IPS-18c (cell line): ENCODE measurements at regions not wholly inside any gene's neighbourhood (a gene's known extent, or its start where the extent isn't known, plus 50 kb on each side); places are given as distances from the start of the nearest gene placed in this dataset.

Source experiments
- H3K4me3 ChIP-seq: 2 replicates; pipeline ENCODE4 v1.7.0; 2013; ENCODE audit warnings: low read depth, mild to moderate bottlenecking, low read length, moderate library complexity; ENCODE audit not compliant: insufficient read depth
- H3K9me3 ChIP-seq: one replicate; pipeline ENCODE4 v1.6.1; 2013; ENCODE audit warnings: mild to moderate bottlenecking, low read length, moderate library complexity; ENCODE audit not compliant: control insufficient read depth, insufficient read depth

DNA sequence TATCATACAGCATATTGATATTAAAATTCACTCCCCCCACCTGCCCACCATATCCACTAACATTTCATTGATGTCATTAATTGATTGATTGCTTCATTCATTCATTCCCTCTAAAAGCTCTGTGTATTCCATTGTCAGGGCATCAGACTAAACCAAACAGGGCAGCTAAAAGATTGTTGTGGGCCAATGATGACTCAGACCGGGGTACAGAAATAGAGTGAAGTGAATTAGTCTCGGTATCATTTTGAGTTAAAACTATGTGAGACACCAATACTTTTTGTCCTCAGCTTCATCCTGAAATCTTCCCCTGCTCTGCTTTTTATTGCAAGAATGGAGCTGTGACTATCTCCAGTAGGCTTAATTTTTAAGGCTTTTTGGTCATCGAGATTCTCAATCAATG, 868.3 kb downstream of the CDH11 start:
- Histone ChIP-seq H3K9me3 (no peaks in the 10 kb centered on the region), H3K4me3 (no peak overlapping the region)

GRCh38 chr16:64253096-64253495, 868.8 kb downstream of the CDH11 start:
- Histone ChIP-seq H3K9me3 (no peaks in the 10 kb centered on the region), H3K4me3 (no peak overlapping the region)

DNA sequence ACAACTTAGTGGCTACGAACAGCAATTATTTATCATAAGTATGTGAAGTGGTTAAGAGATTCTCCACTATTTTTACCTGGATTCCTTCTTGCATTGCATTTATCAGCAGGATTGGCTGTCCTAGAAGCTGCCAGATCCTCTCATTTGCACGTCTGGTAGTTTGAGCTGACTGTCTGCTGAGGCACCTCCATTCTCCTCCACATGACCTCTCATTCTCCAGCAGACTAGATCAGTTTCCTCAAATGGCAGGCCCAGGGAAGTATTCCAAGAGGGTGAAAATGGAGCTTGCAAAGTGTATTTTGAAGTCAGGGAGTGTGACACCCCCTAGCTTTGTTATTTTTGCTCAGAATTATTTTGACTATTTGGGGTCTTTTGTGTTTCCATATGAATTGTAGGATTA, 870.1 kb downstream of the CDH11 start:
- no peaks in the 10 kb centered on the region for H3K9me3 ChIP-seq
- no peak overlapping the region for H3K4me3 ChIP-seq

DNA sequence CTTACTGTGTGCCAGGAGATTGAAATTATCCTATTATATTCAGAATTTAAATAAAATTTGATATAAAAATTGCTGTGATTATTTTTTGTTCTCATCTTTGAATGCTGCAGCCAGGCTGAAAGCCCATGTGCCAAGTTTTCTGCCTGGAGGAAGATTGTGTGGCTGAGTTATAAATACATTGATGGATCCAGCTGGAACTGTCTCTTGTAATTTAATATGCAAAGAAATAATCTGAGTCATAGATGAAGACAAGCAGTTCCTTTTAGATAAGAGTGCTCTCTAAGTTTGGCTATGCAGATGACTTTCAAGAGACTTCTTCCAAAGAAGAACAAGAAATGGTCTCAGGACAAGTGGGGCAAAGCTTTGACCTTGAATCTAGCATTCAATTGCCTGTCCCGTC, 871.0 kb downstream of the CDH11 start:
- Histone ChIP-seq H3K9me3 (no peaks in the 10 kb centered on the region), H3K4me3 (no peak overlapping the region)

DNA sequence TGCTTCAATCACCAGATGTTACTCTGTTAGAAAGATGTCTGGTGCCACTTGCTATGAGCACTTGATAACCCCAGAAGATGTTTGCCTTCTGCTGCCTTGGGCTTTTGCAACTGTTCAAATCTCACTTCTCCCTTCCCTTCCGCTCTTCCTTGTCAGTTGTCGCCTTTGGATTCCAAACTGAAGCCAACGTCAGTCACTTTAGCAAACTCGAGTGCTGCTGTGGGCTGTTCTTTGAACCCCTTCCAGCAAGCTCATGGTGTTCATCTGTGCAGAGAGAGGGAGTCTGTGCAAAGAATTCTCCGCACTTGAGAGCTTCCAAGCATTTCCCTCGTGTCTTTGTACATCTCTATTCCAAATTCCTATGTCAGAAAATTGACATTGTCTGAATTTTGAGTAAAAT, 879.4 kb downstream of the CDH11 start:
- Histone ChIP-seq H3K4me3 (no peak overlapping the region), H3K9me3 (no peaks in the 10 kb centered on the region)

- no peak overlapping the region for H3K4me3 ChIP-seq
- H3K9me3 ChIP-seq: no peaks in the 10 kb centered on the region
Measured at GRCh38 chr16:64240586-64240985, 881.3 kb downstream of the CDH11 start.

DNA sequence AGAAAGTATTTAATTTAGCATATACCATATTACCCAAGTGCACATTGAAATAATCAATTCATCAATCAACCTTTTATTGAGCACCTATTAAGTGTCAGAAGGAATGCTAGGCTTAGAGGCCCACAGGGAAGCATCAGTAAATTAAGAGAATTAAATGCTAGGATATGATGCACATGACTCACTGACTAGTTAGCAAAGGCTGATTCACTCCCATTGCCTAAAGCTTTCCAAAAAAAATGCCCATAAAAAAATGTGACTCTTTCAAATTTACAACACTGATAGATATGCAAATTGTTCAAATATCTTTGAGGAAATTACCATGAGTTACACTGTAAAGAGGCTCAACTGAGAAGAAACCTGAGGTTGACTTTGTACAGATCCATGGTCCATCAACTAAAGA, 883.3 kb downstream of the CDH11 start:
- Histone ChIP-seq H3K9me3 (no peaks in the 10 kb centered on the region), H3K4me3 (no peak overlapping the region)

DNA sequence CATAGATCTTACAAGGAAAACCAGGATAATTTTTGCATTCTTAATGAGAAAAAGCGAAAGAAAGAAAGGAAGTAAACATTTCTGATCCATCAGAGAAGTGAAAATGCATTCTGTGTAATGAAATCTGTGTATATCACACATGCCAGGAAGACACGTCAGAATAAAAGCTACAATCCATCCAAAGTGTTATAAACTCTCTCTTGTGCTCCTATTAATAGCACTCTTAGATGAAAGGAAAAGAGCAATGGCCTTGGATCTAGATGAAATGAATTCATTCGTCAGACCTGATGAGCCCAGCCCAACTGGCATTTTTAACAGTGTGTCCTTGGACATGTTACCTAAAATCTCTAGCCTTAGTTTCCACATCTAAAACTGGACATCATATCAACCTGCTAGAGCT, 885.5 kb downstream of the CDH11 start:
- Histone ChIP-seq H3K9me3 (no peaks in the 10 kb centered on the region), H3K4me3 (no peak overlapping the region)

GRCh38 chr16:64234200-64234599, 887.7 kb downstream of the CDH11 start:
- Histone ChIP-seq H3K9me3 (no peaks in the 10 kb centered on the region), H3K4me3 (no peak overlapping the region)

DNA sequence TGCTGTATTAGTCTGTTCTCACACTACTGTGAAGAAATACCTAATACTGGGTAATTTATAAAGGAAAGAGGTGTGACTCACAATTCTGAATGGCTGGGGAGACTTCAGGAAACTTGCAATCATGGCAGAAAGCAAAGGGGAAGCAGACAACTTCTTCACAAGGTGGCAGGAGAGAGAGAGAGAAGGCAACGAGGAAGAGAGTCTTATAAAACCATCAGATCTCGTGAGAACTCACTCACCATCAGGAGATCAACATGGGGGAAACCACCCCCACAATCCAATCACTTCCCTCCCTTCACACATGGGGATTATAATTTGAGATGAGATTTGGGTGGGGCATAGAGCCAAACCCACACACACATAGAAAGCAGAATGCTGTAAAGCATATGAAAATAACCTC, 896.2 kb downstream of the CDH11 start:
- H3K9me3 ChIP-seq: no peaks in the 10 kb centered on the region
- no peak overlapping the region for H3K4me3 ChIP-seq

DNA sequence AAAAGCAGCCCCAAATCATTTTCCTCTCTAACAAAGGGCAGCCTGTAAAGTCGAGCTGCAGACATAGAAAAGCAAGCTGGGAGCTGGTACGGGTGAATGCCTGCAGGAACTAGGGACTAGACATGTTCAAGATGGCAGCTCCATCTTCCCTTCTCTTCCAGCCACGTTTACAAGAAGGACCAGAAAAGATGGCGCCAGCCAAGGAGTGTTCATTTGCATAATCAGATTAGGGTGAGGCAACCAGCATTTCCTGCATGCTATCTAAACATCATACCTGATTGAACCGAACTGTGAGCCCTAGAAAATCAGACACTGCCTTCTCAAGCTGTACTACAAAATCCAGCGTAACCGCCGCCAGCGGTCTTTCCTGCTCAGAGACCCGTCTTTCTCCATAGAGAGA, 896.8 kb downstream of the CDH11 start:
- Histone ChIP-seq H3K9me3 (no peaks in the 10 kb centered on the region), H3K4me3 (no peak overlapping the region)

DNA sequence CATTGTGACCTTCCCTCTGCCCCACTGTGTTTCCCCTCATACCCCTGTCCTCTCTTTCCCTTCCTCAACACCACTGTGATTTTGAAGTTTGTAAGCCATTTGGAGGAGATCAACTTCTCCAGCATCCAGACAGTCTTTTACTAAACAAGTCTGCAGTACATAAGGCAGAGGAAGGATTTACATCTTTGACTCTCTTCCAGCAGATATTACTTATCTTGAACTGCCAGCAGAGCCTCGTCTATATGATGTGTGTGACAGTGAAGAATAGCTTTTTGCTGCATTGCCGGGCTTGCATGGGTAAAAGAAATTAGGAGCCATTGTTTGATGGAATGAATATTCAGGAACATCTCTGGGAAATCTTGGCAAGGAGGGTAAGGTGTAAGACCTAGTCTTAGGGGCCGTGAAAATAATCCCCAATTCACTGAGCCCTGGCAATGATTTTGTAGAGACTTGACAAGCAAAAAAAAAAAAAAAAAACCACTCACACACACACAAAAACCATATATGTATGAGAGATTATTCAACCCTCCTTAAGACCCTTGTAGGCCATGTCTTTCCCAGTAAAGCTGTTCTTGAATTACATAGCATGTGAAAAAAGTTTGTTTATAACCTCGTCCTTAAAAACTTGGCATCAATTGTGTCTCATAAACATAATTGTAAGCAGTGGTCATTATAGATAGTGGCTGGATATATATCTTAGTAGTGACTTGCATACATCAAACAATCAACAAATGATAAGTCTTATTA, 903.9 kb downstream of the CDH11 start:
- no peaks in the 10 kb centered on the region for H3K9me3 ChIP-seq

DNA sequence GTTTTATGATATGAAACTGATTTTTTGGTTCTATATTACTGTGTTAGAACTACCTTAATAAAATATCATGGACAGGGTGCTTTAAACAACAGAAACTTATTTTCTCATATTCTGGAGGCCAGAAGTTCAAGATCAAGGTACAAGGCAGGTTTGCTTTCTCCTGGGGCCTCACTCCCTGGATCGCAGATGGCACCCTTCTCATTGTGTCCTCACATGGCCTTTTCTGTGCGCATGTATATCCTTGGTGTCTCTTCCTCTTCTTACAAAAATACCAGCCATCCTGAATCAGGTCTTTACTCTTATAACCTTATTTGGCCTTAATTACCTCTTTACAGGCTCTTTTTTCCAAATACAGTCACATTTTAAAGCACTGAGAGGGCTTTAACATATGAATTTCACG, 906.1 kb downstream of the CDH11 start:
- no peak overlapping the region for H3K4me3 ChIP-seq
- H3K9me3 ChIP-seq: no peaks in the 10 kb centered on the region

More for the DNA sequence above, 903.9 kb downstream of the CDH11 start:
- no peak overlapping the region for H3K4me3 ChIP-seq

DNA sequence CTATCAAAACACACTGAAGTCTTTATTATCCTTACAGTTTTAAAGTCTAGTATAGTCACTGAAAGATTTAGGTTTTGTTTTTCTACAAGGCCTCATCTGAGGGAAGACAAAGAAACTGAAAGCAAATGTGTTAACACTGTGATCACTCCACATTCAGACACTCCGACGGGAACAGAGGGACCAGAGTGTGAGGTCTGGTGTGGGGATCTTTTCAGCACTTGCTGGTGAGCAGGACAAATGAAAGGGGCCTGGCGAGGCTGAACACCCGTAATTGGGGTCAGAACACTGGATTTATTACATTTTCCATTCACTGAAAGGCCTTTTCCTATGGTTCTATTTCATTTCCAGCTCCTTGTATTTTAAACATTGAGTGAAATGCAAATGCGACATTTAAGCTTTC, 910.5 kb downstream of the CDH11 start:
- H3K4me3 ChIP-seq: no peak overlapping the region
- no peaks in the 10 kb centered on the region for H3K9me3 ChIP-seq

DNA sequence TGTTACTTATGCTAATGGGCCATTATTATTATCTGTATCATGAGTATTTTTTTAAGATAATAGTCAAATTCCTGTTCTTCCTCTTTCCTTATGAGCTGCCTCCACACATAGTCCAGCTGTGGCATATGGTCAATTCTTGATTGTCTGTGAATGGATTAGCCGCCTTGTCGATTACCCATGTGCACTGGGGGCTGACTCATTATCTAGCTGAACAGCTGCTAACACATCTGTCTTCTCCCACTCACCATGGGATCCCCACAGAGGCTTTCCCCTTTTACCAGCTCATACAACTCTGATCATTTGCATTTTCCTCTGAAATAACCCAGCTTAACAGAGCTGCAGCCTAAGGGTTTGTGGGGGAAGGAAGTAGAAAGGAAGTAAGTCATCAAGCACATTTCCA, 915.0 kb downstream of the CDH11 start:
- no peak overlapping the region for H3K4me3 ChIP-seq
- no peaks in the 10 kb centered on the region for H3K9me3 ChIP-seq

GRCh38 chr16:64203126-64203525, 918.7 kb downstream of the CDH11 start:
- Histone ChIP-seq H3K9me3 (no peaks in the 10 kb centered on the region), H3K4me3 (no peak overlapping the region)

GRCh38 chr16:64202571-64202970, 919.3 kb downstream of the CDH11 start:
- no peak overlapping the region for H3K4me3 ChIP-seq
- no peaks in the 10 kb centered on the region for H3K9me3 ChIP-seq

- H3K4me3 ChIP-seq: no peak overlapping the region
- no peaks in the 10 kb centered on the region for H3K9me3 ChIP-seq
Measured at GRCh38 chr16:64196444-64196843, 925.4 kb downstream of the CDH11 start.

GRCh38 chr16:64185954-64186353, 935.9 kb downstream of the CDH11 start:
- no peak overlapping the region for H3K4me3 ChIP-seq
- no peaks in the 10 kb centered on the region for H3K9me3 ChIP-seq
